Ishikawa (cell line): ENCODE measurements at regions not wholly inside any gene's neighbourhood (a gene's known extent, or its start where the extent isn't known, plus 50 kb on each side); places are given as distances from the start of the nearest gene placed in this dataset.

Source experiments
- RAD21 ChIP-seq: IDR thresholded peaks from 2 replicates; pipeline ENCODE4 v1.6.1; 2012; ENCODE audit warnings: low read depth
- REST ChIP-seq: IDR thresholded peaks from 2 replicates; pipeline ENCODE4 v1.6.1; 2012; ENCODE audit warnings: low read depth, mild to moderate bottlenecking

- TF ChIP-seq REST: no peak
- no peak for TF ChIP-seq RAD21
Measured at GRCh38 chr4:27267970-27268355, 407.3 kb downstream of the STIM2 start.
